ENCODE measurements at regions not wholly inside any gene's neighbourhood (a gene's known extent, or its start where the extent isn't known, plus 50 kb on each side); places are given as distances from the start of the nearest gene placed in this dataset.

DNA sequence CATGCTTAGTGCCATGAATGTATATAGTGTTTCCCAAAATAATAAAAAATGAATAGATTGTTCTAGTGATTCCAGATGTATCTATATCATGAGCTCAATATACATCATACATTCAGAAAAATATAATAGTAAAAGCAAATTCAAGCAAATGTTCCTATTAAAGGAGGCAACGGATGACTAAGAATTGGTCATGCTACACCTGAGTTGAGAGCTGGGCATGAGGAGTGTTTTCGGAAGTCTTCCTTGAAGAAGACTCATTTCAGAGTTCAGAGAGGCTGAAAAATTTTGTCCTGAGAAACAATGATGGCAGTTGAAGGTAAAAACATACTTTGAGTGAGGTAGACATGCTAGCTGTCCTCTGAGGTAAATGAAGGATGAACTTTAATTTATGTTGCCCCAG lies 79.3 kb upstream of the IL1RAPL2 start:
- TF ChIP-seq FOXK2 (IDR thresholded peaks at IDR 0.05) (no peak), ELF4 (IDR thresholded peaks at IDR 0.05) (no peak), NFRKB (IDR thresholded peaks at IDR 0.05) (no peak), L3MBTL2 (conservative IDR thresholded peaks at IDR 0.05) (no peak), FOXM1 (IDR thresholded peaks at IDR 0.05; ENCODE audit: borderline replicate concordance) (no peak), SP1 (IDR thresholded peaks at IDR 0.05) (no peak), TARDBP (IDR thresholded peaks at IDR 0.05) (no peak), BHLHE40 (IDR thresholded peaks at IDR 0.05; ENCODE audit: borderline replicate concordance) (no peak), SUZ12 (IDR thresholded peaks at IDR 0.05) (no peak), FOXA1 (IDR thresholded peaks at IDR 0.05) (no peak)

All from HEK293T (cell line).